GM12874 (cell line): ENCODE measurements at regions not wholly inside any gene's neighbourhood (a gene's known extent, or its start where the extent isn't known, plus 50 kb on each side); places are given as distances from the start of the nearest gene placed in this dataset.

Experiments
- CTCF ChIP-seq: IDR thresholded peaks from 2 replicates; pipeline ENCODE4 v1.5.1; 2011; ENCODE audit warnings: low read depth, mild to moderate bottlenecking, control low read depth, low read length, moderate library complexity; ENCODE audit not compliant: insufficient read depth

GRCh38 chr2:23069156-23069555 lies 315.8 kb upstream of the KLHL29 start:
- TF ChIP-seq CTCF, result no peak

- TF ChIP-seq CTCF, result no peak
These were observed 315.1 kb upstream of the KLHL29 start for GRCh38 chr2:23069923-23070322.

- TF ChIP-seq CTCF, result no peak
These were observed 311.9 kb upstream of the KLHL29 start for GRCh38 chr2:23073056-23073455.

- TF ChIP-seq CTCF, result no peak
These were observed 311.3 kb upstream of the KLHL29 start for GRCh38 chr2:23073671-23074070.

GRCh38 chr2:23077596-23077995 lies 307.4 kb upstream of the KLHL29 start:
- no peak for TF ChIP-seq CTCF

- TF ChIP-seq CTCF, result no peak
These were observed 306.1 kb upstream of the KLHL29 start for GRCh38 chr2:23078784-23079434.

GRCh38 chr2:23083966-23084365 lies 301.0 kb upstream of the KLHL29 start:
- no peak for TF ChIP-seq CTCF
